GM12878 (cell line): ENCODE measurements at regions not wholly inside any gene's neighbourhood (a gene's known extent, or its start where the extent isn't known, plus 50 kb on each side); places are given as distances from the start of the nearest gene placed in this dataset.

Source experiments
- ATAC-seq: fragments of 200-7000 bp; cut with Tn5 transposase; 3 replicates; pipeline ENCODE4 v1.9.1; 2020; ENCODE audit warnings: mild to moderate bottlenecking, moderate library complexity
- BruUV-seq: library from RNA; stranded (reverse); fragments of 400-500 nt; replicated peaks from 2 replicates; lab custom pipeline; 2021; lab: Mats Ljungman, UMichigan
- CTCF ChIA-PET: fragments of 300-600 bp; sonication (Branson Sonifier 250); formaldehyde crosslinking; extraction: SDS; loops from one replicate; lab custom pipeline; 2021; ENCODE audit warnings: inconsistent platforms; lab: Yijun Ruan, JAX
- POLR2A ChIA-PET: fragments of 350-600 bp; formaldehyde crosslinking; extraction: SDS; loops from one replicate; lab custom pipeline; 2021; ENCODE audit warnings: inconsistent platforms; lab: Charles Lee
- RAD21 ChIA-PET: fragments of 300-600 bp; sonication (Branson Sonifier 250); formaldehyde crosslinking; loops from one replicate; lab custom pipeline; 2023; ENCODE audit warnings: antibody characterized with exemption; ENCODE audit not compliant: unreplicated experiment; lab: Charles Lee
- SMC1A ChIA-PET: fragments of 300-600 bp; sonication (Branson Sonifier 250); formaldehyde crosslinking; loops from one replicate; lab custom pipeline; 2023; ENCODE audit not compliant: unreplicated experiment, uncharacterized antibody; lab: Charles Lee
- DNase-seq: peaks from one replicate; pipeline ENCODE4 v3.0.0-alpha.2; 2011; ENCODE audit warnings: low read depth, low spot score
- FAIRE-seq: peaks from 3 replicates; lab custom pipeline; 2011; peaks lifted over from hg19 to GRCh38; lab: Jason Lieb, UNC
- H2AFZ ChIP-seq: 2 replicates; pipeline ENCODE4 v1.6.0; 2011; ENCODE audit warnings: low read depth, low read length, control low read depth; ENCODE audit not compliant: control insufficient read depth
- H3K27ac ChIP-seq: 2 replicates; pipeline ENCODE4 v1.5.1; 2011; ENCODE audit warnings: control low read depth; ENCODE audit not compliant: control insufficient read depth, insufficient read depth
- H3K27me3 ChIP-seq, 2 experiments: replicated peaks in 1 of 2; 2 replicates each; pipeline versions ENCODE4 v1.6.0 to v1.6.1; 2011; ENCODE audit warnings: low read length in 1 of 2; ENCODE audit not compliant: control insufficient read depth in 2 of 2, insufficient read depth in 2 of 2
- H3K36me3 ChIP-seq, 2 experiments: 2 replicates each; pipeline ENCODE4 v1.5.1; 2011; ENCODE audit warnings: low read length in 1 of 2; ENCODE audit not compliant: control insufficient read depth in 2 of 2, insufficient read depth in 2 of 2
- H3K4me1 ChIP-seq: 2 replicates; pipeline ENCODE4 v1.6.1; 2011; ENCODE audit warnings: mild to moderate bottlenecking, low read length, moderate library complexity, mixed read lengths; ENCODE audit not compliant: control insufficient read depth, insufficient read depth
- H3K4me2 ChIP-seq: 2 replicates; pipeline ENCODE4 v1.6.0; 2011; ENCODE audit warnings: control low read depth; ENCODE audit not compliant: control insufficient read depth, insufficient read depth
- H3K4me3 ChIP-seq: fragments of 200-600 bp; sonication (generic); 2 replicates; pipeline ENCODE4 v1.5.1; 2016
- H3K79me2 ChIP-seq: 2 replicates; pipeline ENCODE4 v1.6.0; 2011; ENCODE audit warnings: low read length; ENCODE audit not compliant: control insufficient read depth, insufficient read depth
- H3K9ac ChIP-seq: 2 replicates; pipeline ENCODE4 v1.8.0; 2011; ENCODE audit warnings: low read length, control low read depth, mixed read lengths; ENCODE audit not compliant: control insufficient read depth, insufficient read depth
- H3K9me3 ChIP-seq: replicated peaks from 3 replicates; pipeline ENCODE4 v1.5.1; 2011; ENCODE audit warnings: mild to moderate bottlenecking, low read length; ENCODE audit not compliant: control insufficient read depth, insufficient read depth
- H4K20me1 ChIP-seq: 2 replicates; pipeline ENCODE4 v1.6.0; 2011; ENCODE audit not compliant: control insufficient read depth, insufficient read depth
- CBX5 ChIP-seq: sonication (generic); IDR thresholded peaks from 2 replicates; pipeline ENCODE4 v1.6.1; 2016; ENCODE audit warnings: low read depth, moderate library complexity, mild to moderate bottlenecking, inconsistent platforms
- CEBPZ ChIP-seq: fragments of 150-350 bp; IDR thresholded peaks from 2 replicates; pipeline ENCODE4 v1.6.1; 2016; ENCODE audit warnings: low read depth, low read length
- IRF4 ChIP-seq: IDR thresholded peaks from 2 replicates; pipeline ENCODE4 v1.6.1; 2011; ENCODE audit warnings: low read depth, low read length
- MEF2B ChIP-seq: fragments of 450-650 bp; IDR thresholded peaks from 2 replicates; pipeline ENCODE4 v1.6.1; 2018; ENCODE audit warnings: mild to moderate bottlenecking, moderate library complexity; ENCODE audit not compliant: partially characterized antibody, poor library complexity, severe bottlenecking
- SMC3 ChIP-seq: IDR thresholded peaks from 2 replicates; pipeline ENCODE4 v1.6.1; 2011; ENCODE audit warnings: low read length, improper control_type of control experiment, borderline replicate concordance
- ZNF622 ChIP-seq: fragments of 450-650 bp; IDR thresholded peaks from 2 replicates; pipeline ENCODE4 v1.6.1; 2017; ENCODE audit warnings: mild to moderate bottlenecking, inconsistent platforms
- WGBS: methylation state at CpG from one replicate; pipeline ENCODE4 v1.1.6; 2016; ENCODE audit warnings: low lambda C conversion rate; ENCODE audit not compliant: insufficient replicate concordance, insufficient coverage; ENCODE audit errors: missing lambda C conversion rate; 5-methylcytosine and 5-hydroxymethylcytosine counted together
- in situ Hi-C: fragments of 300-500 bp; cut with MboI; formaldehyde crosslinking; loops from 9 replicates; pipeline ENCODE4 v1.14.3; 2018; ENCODE audit warnings: mixed read lengths
- intact Hi-C: fragments of 100-400 bp; cut with micrococcal nuclease; formaldehyde crosslinking; loops from one replicate; pipeline ENCODE4 v1.14.2; 2022; ENCODE audit not compliant: unreplicated experiment
- TF ChIP-seq, protein P1 (sequence below), 3 experiments: IDR thresholded peaks in 2 of 3; conservative IDR thresholded peaks in 1 of 3; 2 replicates each; pipeline ENCODE4 v1.5.1; 2011; ENCODE audit warnings: low read depth in 3 of 3, low read length in 3 of 3, mild to moderate bottlenecking in 3 of 3, control low read depth in 2 of 3, moderate library complexity in 2 of 3, inconsistent platforms in 1 of 3, mixed read lengths in 1 of 3; ENCODE audit not compliant: control insufficient read depth in 2 of 3, insufficient read depth in 1 of 3; ENCODE audit errors: extremely low read depth in 1 of 3

GRCh38 chr14:104315625-104316024 lies 177.2 kb downstream of the KIF26A start:
- no peak for DNase-seq
- no peak overlapping the region for H2AFZ ChIP-seq
- no peak for FAIRE-seq
- H3K9me3 ChIP-seq, result no peaks in the 10 kb centered on the region
- no peak overlapping the region for H3K27ac ChIP-seq
- ChIA-PET RAD21 (no interaction called here), CTCF (no interaction called here), SMC1A (no interaction called here), POLR2A (no interaction called here)
- no peaks in the 10 kb centered on the region for H3K36me3 ChIP-seq
- no peaks in the 10 kb centered on the region for H3K4me1 ChIP-seq
- no peak overlapping the region for H3K4me2 ChIP-seq
- H4K20me1 ChIP-seq, result no peaks in the 10 kb centered on the region
- no TSS peak for BruUV-seq
- H3K4me3 ChIP-seq, result no peak overlapping the region
- H3K9ac ChIP-seq, result no peak overlapping the region
- TF ChIP-seq MEF2B, result no peak
- ATAC-seq, result no peak
- no peaks in the 10 kb centered on the region for H3K79me2 ChIP-seq
- intact Hi-C loops (no loop called here), in situ Hi-C loops (no loop called here)
- WGBS, result 21% methylated on average over 2 of the region's 2 CpGs
- H3K27me3 ChIP-seq, result no peaks in the 10 kb centered on the region; a peak in 4 of 4 replicates

- DNase-seq, result no peak
- ChIA-PET SMC1A (no interaction called here), CTCF (no interaction called here), RAD21 (no interaction called here), POLR2A (no interaction called here)
- Histone ChIP-seq H4K20me1 (no peaks in the 10 kb centered on the region), H3K4me2 (no peak overlapping the region), H3K27me3 (no peaks in the 10 kb centered on the region; a peak in 4 of 4 replicates), H3K27ac (no peak overlapping the region), H3K36me3 (no peaks in the 10 kb centered on the region), H3K4me3 (no peak overlapping the region), H2AFZ (no peak overlapping the region), H3K9ac (no peak overlapping the region), H3K4me1 (no peaks in the 10 kb centered on the region), H3K79me2 (no peaks in the 10 kb centered on the region), H3K9me3 (no peaks in the 10 kb centered on the region)
- no peak for FAIRE-seq
- 61% methylated on average over 20 of the region's 20 CpGs for WGBS
- intact Hi-C loops, result no loop called here
- no peak for TF ChIP-seq CEBPZ
- no peak for TF ChIP-seq ZNF622
- TF ChIP-seq CBX5, result no peak
- no peak for TF ChIP-seq SMC3
- TF ChIP-seq IRF4, result no peak
- TF ChIP-seq, protein P1, sequence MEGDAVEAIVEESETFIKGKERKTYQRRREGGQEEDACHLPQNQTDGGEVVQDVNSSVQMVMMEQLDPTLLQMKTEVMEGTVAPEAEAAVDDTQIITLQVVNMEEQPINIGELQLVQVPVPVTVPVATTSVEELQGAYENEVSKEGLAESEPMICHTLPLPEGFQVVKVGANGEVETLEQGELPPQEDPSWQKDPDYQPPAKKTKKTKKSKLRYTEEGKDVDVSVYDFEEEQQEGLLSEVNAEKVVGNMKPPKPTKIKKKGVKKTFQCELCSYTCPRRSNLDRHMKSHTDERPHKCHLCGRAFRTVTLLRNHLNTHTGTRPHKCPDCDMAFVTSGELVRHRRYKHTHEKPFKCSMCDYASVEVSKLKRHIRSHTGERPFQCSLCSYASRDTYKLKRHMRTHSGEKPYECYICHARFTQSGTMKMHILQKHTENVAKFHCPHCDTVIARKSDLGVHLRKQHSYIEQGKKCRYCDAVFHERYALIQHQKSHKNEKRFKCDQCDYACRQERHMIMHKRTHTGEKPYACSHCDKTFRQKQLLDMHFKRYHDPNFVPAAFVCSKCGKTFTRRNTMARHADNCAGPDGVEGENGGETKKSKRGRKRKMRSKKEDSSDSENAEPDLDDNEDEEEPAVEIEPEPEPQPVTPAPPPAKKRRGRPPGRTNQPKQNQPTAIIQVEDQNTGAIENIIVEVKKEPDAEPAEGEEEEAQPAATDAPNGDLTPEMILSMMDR (IDR thresholded peaks at IDR 0.05 in 2 of 3, conservative IDR thresholded peaks at IDR 0.05 in 1 of 3; ENCODE audit: control insufficient read depth in 2 of 3, extremely low read depth in 1 of 3, insufficient read depth in 1 of 3, low read depth in 3 of 3, low read length in 3 of 3), result no peak
- ATAC-seq, result no peak
- no TSS peak for BruUV-seq
- in situ Hi-C loops, result no loop called here
Observed at GRCh38 chr14:104316121-104316722, 177.8 kb downstream of the KIF26A start.
